ENCODE measurements at regions not wholly inside any gene's neighbourhood (a gene's known extent, or its start where the extent isn't known, plus 50 kb on each side); places are given as distances from the start of the nearest gene placed in this dataset.
A peak's percentile ranks its signal among the peaks of the same experiment; 100 is the strongest.

- H3F3A ChIP-seq (ENCODE audit: low read depth) = no peaks in the 10 kb centered on the region
- no peak overlapping the region for H3K9ac ChIP-seq (ENCODE audit: low read depth, low read length, poor library complexity, severe bottlenecking)
- H3K9me3 ChIP-seq (ENCODE audit: insufficient read depth, low read depth, low read length) = no peaks in the 10 kb centered on the region
- H2AFZ ChIP-seq (ENCODE audit: low read length) = no peak overlapping the region
- H3K27me3 ChIP-seq (ENCODE audit: insufficient read depth, low read length, poor library complexity, severe bottlenecking) = no peaks in the 10 kb centered on the region
- H3K36me3 ChIP-seq (ENCODE audit: insufficient read depth, low read length) = no peaks in the 10 kb centered on the region
- no peaks in the 10 kb centered on the region for H4K20me1 ChIP-seq (ENCODE audit: insufficient read depth, low read length, poor library complexity, severe bottlenecking)
- no peaks in the 10 kb centered on the region for H3K79me2 ChIP-seq (ENCODE audit: insufficient read depth, low read length)
- H3K4me1 ChIP-seq (ENCODE audit: insufficient read depth, low read length, poor library complexity, severe bottlenecking) = no peaks in the 10 kb centered on the region
- H3K4me2 ChIP-seq (ENCODE audit: low read depth, low read length, poor library complexity, severe bottlenecking) = no peak overlapping the region
- H3K4me3 ChIP-seq (ENCODE audit: low read length, poor library complexity, severe bottlenecking) = no peak overlapping the region
- H3K9me2 ChIP-seq (replicated peaks; ENCODE audit: low read depth, low read length) = no peaks in the 10 kb centered on the region
- TF ChIP-seq EZH2phosphoT487 (IDR thresholded peaks at IDR 0.05; ENCODE audit: borderline replicate concordance) (no peak), CTCF (conservative IDR thresholded peaks at IDR 0.05; ENCODE audit: low read length) (peak; percentile 54)
Observed at GRCh38 chr13:47832458-47832972, 168.6 kb downstream of the SUCLA2 start.

- no peaks in the 10 kb centered on the region for H3K4me1 ChIP-seq (ENCODE audit: insufficient read depth, low read length, poor library complexity, severe bottlenecking)
- H3K36me3 ChIP-seq (ENCODE audit: insufficient read depth, low read length) = no peaks in the 10 kb centered on the region
- no peaks in the 10 kb centered on the region for H3K79me2 ChIP-seq (ENCODE audit: insufficient read depth, low read length)
- H2AFZ ChIP-seq (ENCODE audit: low read length) = no peak overlapping the region
- H3K4me3 ChIP-seq (ENCODE audit: low read length, poor library complexity, severe bottlenecking) = no peak overlapping the region
- H3K9me3 ChIP-seq (ENCODE audit: insufficient read depth, low read depth, low read length) = no peaks in the 10 kb centered on the region
- no peaks in the 10 kb centered on the region for H3F3A ChIP-seq (ENCODE audit: low read depth)
- no peak overlapping the region for H3K9ac ChIP-seq (ENCODE audit: low read depth, low read length, poor library complexity, severe bottlenecking)
- no peaks in the 10 kb centered on the region for H3K27me3 ChIP-seq (ENCODE audit: insufficient read depth, low read length, poor library complexity, severe bottlenecking)
- H4K20me1 ChIP-seq (ENCODE audit: insufficient read depth, low read length, poor library complexity, severe bottlenecking) = no peaks in the 10 kb centered on the region
- H3K9me2 ChIP-seq (replicated peaks; ENCODE audit: low read depth, low read length) = no peaks in the 10 kb centered on the region
- H3K4me2 ChIP-seq (ENCODE audit: low read depth, low read length, poor library complexity, severe bottlenecking) = no peak overlapping the region
- TF ChIP-seq EZH2phosphoT487 (IDR thresholded peaks at IDR 0.05; ENCODE audit: borderline replicate concordance) (no peak), CTCF (conservative IDR thresholded peaks at IDR 0.05; ENCODE audit: low read length) (no peak)
Observed at GRCh38 chr13:47831265-47831664, 169.8 kb downstream of the SUCLA2 start.

DNA sequence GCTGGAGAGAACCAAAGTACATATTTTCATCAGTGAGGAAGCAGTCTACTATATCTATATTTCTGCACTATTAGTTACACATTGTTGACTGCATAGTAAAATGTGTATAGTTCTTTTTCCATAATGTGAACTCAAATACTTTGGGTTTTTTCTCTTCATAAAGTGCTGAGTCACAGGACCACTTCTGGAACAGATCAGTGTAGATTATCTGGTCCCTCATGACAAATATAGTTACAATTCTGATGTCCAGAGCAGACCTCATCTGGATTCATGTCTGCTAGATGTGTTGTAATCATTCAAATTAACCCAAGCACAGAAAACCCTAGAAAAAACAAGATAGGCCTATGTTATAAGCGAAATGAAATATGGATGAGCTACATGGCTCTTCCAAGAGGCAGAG lies 171.4 kb downstream of the SUCLA2 start:
- H2AFZ ChIP-seq (ENCODE audit: low read length) = no peak overlapping the region
- H3K9me3 ChIP-seq (ENCODE audit: insufficient read depth, low read depth, low read length) = no peaks in the 10 kb centered on the region
- no peak for TF ChIP-seq CTCF (conservative IDR thresholded peaks at IDR 0.05; ENCODE audit: low read length)
- no peak for TF ChIP-seq EZH2phosphoT487 (IDR thresholded peaks at IDR 0.05; ENCODE audit: borderline replicate concordance)
- H3F3A ChIP-seq (ENCODE audit: low read depth) = no peaks in the 10 kb centered on the region
- H3K36me3 ChIP-seq (ENCODE audit: insufficient read depth, low read length) = no peaks in the 10 kb centered on the region
- H3K4me3 ChIP-seq (ENCODE audit: low read length, poor library complexity, severe bottlenecking) = no peak overlapping the region
- H3K27me3 ChIP-seq (ENCODE audit: insufficient read depth, low read length, poor library complexity, severe bottlenecking) = no peaks in the 10 kb centered on the region
- H3K4me1 ChIP-seq (ENCODE audit: insufficient read depth, low read length, poor library complexity, severe bottlenecking) = no peaks in the 10 kb centered on the region
- H3K4me2 ChIP-seq (ENCODE audit: low read depth, low read length, poor library complexity, severe bottlenecking) = no peak overlapping the region
- H4K20me1 ChIP-seq (ENCODE audit: insufficient read depth, low read length, poor library complexity, severe bottlenecking) = no peaks in the 10 kb centered on the region
- H3K79me2 ChIP-seq (ENCODE audit: insufficient read depth, low read length) = no peaks in the 10 kb centered on the region
- H3K9ac ChIP-seq (ENCODE audit: low read depth, low read length, poor library complexity, severe bottlenecking) = no peak overlapping the region
- H3K9me2 ChIP-seq (replicated peaks; ENCODE audit: low read depth, low read length) = no peaks in the 10 kb centered on the region

All from Loucy (cell line).